ENCODE measurements at regions not wholly inside any gene's neighbourhood (a gene's known extent, or its start where the extent isn't known, plus 50 kb on each side); places are given as distances from the start of the nearest gene placed in this dataset.

DNA sequence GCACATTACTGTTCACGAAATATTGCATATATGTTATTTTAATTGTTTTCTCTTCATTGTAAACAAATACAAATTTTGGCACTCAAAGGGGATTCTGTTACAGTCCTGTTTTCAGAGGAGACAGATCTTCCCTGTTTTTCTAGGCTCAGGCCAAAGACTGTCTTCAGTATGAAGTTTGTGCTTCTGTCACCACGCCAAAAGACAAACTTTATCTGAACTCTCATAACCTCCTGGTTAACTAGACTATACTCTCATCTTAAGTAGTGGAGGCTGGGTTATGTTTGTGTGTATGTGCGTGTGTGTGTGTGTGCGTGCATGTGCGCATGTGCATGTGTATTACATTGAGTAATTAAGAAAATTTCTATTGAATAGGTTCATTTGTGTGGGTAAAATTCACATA lies 676.8 kb upstream of the HS3ST1 start:
- TF ChIP-seq, protein P1, sequence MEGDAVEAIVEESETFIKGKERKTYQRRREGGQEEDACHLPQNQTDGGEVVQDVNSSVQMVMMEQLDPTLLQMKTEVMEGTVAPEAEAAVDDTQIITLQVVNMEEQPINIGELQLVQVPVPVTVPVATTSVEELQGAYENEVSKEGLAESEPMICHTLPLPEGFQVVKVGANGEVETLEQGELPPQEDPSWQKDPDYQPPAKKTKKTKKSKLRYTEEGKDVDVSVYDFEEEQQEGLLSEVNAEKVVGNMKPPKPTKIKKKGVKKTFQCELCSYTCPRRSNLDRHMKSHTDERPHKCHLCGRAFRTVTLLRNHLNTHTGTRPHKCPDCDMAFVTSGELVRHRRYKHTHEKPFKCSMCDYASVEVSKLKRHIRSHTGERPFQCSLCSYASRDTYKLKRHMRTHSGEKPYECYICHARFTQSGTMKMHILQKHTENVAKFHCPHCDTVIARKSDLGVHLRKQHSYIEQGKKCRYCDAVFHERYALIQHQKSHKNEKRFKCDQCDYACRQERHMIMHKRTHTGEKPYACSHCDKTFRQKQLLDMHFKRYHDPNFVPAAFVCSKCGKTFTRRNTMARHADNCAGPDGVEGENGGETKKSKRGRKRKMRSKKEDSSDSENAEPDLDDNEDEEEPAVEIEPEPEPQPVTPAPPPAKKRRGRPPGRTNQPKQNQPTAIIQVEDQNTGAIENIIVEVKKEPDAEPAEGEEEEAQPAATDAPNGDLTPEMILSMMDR (IDR thresholded peaks at IDR 0.05), result no peak
- no peak for TF ChIP-seq POLR2A (IDR thresholded peaks at IDR 0.05)

Measured in right lobe of liver (tissue), 4 donors.